Gastroesophageal sphincter (tissue), 4 donors: ENCODE measurements at regions not wholly inside any gene's neighbourhood (a gene's known extent, or its start where the extent isn't known, plus 50 kb on each side); places are given as distances from the start of the nearest gene placed in this dataset.

Experiments used
- ATAC-seq: fragments of 150-250 bp; one replicate; pipeline ENCODE4 v1.9.1; 2016; ENCODE audit warnings: mild to moderate bottlenecking, moderate library complexity
- H3K27ac ChIP-seq, 4 donors: fragments of 200-600 bp; sonication (generic) in 3 of 4; 1 replicate in 3 of 4; 2 replicates in 1 of 4; pipeline ENCODE4 v1.5.1; 2016 to 2019
- H3K27me3 ChIP-seq: fragments of 200-600 bp; sonication (generic); one replicate; pipeline ENCODE4 v1.5.1; 2019
- H3K36me3 ChIP-seq, 2 donors: fragments of 200-600 bp; sonication (generic); one replicate each; pipeline ENCODE4 v1.5.1; 2019; ENCODE audit warnings: control low read depth in 1 of 2
- H3K4me1 ChIP-seq, 3 donors: fragments of 200-600 bp; sonication (generic); 1 replicate in 2 of 3; 2 replicates in 1 of 3; pipeline ENCODE4 v1.5.1; 2016 to 2019; ENCODE audit warnings: control low read depth in 2 of 3
- H3K4me3 ChIP-seq, 2 donors: fragments of 200-600 bp; sonication (generic); one replicate each; pipeline ENCODE4 v1.5.1; 2019; ENCODE audit warnings: mild to moderate bottlenecking in 1 of 2, moderate library complexity in 1 of 2
- H3K9me3 ChIP-seq, 3 donors: fragments of 200-600 bp; sonication (generic); one replicate each; pipeline ENCODE4 v1.5.1; 2017 to 2019; ENCODE audit warnings: control low read depth in 2 of 3
- CTCF ChIP-seq, 4 experiments: fragments of 200-600 bp in 2 of 4; fragments of 450-650 bp in 2 of 4; sonication (generic) in 1 of 4; IDR thresholded peaks; one replicate each; pipeline ENCODE4 v1.5.1; 2017 to 2019; ENCODE audit warnings: antibody characterized with exemption in 4 of 4, mild to moderate bottlenecking in 2 of 4, moderate library complexity in 2 of 4
- EP300 ChIP-seq: sonication (generic); formaldehyde crosslinking; IDR thresholded peaks from one replicate; pipeline ENCODE4 v1.6.1; 2017; ENCODE audit warnings: antibody characterized with exemption, mild to moderate bottlenecking
- POLR2A ChIP-seq, 2 donors: fragments of 450-650 bp; IDR thresholded peaks; one replicate each; pipeline ENCODE4 v1.6.1; 2017; ENCODE audit warnings: antibody characterized with exemption in 2 of 2, mild to moderate bottlenecking in 2 of 2, moderate library complexity in 1 of 2
- POLR2AphosphoS5 ChIP-seq: sonication (generic); formaldehyde crosslinking; IDR thresholded peaks from one replicate; pipeline ENCODE4 v1.6.1; 2017; ENCODE audit warnings: antibody characterized with exemption
- WGBS, 2 donors: methylation state at CpG; one replicate each; pipeline ENCODE4 v1.1.5; 2018; ENCODE audit warnings: low coverage in 1 of 2; 5-methylcytosine and 5-hydroxymethylcytosine counted together

DNA sequence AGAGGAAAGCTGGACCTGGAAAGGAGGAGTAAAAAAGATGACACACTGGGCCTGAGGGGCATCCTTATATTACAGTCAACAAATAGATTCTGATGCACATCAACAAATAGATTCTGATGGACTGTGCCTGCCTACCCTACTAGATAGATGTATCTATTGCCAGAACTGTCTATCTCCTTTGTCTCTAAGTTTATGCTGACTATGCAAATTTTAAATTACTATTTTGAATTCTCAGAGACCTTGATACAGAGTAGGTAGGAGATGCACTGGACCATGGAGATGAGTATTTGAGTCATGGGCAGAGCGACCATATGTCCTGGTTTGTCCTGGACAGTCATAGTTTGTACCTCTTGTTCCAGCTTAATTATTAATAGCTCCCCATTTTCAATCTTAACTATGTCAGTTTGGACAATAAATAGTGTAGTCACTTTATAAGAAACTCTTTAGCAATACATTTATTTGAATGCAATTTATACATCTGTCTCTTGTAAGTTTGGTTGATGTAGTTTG, 247.9 kb upstream of the PPP1R2C start:
- no peak for TF ChIP-seq POLR2AphosphoS5
- TF ChIP-seq EP300, result no peak
- no peak for TF ChIP-seq POLR2A (IDR thresholded peaks at IDR 0.05)
- no peak for TF ChIP-seq CTCF (IDR thresholded peaks at IDR 0.05)
- H3K27ac ChIP-seq, result no peak overlapping the region
- WGBS, 2 donors, result 67% methylated on average over 1 of the region's 1 CpG; no CpG with 5 or more reads in 1 of the 2 donors
- no peak overlapping the region for H3K4me3 ChIP-seq
- H3K9me3 ChIP-seq, result no peaks in the 10 kb centered on the region
- H3K36me3 ChIP-seq, result no peaks in the 10 kb centered on the region
- H3K27me3 ChIP-seq, result no peaks in the 10 kb centered on the region
- H3K4me1 ChIP-seq, result no peaks in the 10 kb centered on the region
- ATAC-seq, result no peak

DNA sequence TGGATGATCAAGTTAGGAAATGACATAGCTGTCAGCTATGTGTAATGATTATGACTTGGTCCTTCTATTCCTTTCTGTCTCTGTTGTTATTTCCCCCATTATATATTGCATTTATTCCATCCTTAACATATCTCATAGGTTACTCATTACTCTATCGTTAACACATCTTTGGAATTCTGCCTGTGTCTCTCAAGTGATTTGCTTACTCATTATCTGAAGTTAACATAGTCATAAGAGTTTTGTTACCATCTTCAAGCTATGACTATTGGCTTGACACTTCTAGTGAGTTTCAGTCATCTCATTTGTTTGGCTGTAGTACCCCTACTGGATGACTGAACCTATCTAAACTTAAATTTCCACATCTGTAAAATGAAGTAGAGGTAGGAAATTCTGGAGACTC, 286.1 kb upstream of the PPP1R2C start:
- WGBS, 2 donors, result 78 to 90% methylated on average over 1 of the region's 1 CpG
- no peaks in the 10 kb centered on the region for H3K4me1 ChIP-seq
- no peaks in the 10 kb centered on the region for H3K27me3 ChIP-seq
- no peak for ATAC-seq
- no peaks in the 10 kb centered on the region for H3K36me3 ChIP-seq
- H3K9me3 ChIP-seq, result no peaks in the 10 kb centered on the region
- no peak overlapping the region for H3K27ac ChIP-seq
- no peak overlapping the region for H3K4me3 ChIP-seq
- TF ChIP-seq POLR2A (IDR thresholded peaks at IDR 0.05), result no peak
- no peak for TF ChIP-seq POLR2AphosphoS5
- TF ChIP-seq CTCF (IDR thresholded peaks at IDR 0.05), result no peak
- TF ChIP-seq EP300, result no peak

DNA sequence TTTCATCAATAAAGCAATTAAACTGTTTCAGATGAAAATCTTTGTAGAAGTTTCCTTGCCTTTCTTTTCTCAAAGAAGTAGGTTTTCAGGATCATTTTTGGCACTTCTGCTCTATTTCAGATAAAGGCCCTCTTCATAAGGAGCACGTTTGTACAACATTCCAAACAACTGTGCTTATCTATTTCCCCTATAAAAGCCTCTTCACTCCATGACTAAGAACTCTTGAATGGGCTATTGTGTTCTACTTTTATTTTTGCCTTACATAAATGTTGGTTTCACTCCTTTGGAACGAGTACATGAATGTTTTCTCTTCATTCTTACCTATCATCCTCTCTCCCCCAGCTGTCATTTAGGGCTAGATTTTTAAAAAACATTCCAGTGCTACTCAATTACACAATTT, 288.0 kb upstream of the PPP1R2C start:
- no peak for ATAC-seq
- WGBS, 2 donors, result 34 to 57% methylated on average over 2 of the region's 2 CpGs
- TF ChIP-seq POLR2A (IDR thresholded peaks at IDR 0.05) (no peak), EP300 (no peak), POLR2AphosphoS5 (no peak), CTCF (IDR thresholded peaks at IDR 0.05) (no peak)
- no peak overlapping the region for H3K4me3 ChIP-seq
- no peaks in the 10 kb centered on the region for H3K9me3 ChIP-seq
- H3K27ac ChIP-seq, result no peak overlapping the region
- H3K4me1 ChIP-seq, result no peaks in the 10 kb centered on the region
- H3K27me3 ChIP-seq, result no peaks in the 10 kb centered on the region
- no peaks in the 10 kb centered on the region for H3K36me3 ChIP-seq

DNA sequence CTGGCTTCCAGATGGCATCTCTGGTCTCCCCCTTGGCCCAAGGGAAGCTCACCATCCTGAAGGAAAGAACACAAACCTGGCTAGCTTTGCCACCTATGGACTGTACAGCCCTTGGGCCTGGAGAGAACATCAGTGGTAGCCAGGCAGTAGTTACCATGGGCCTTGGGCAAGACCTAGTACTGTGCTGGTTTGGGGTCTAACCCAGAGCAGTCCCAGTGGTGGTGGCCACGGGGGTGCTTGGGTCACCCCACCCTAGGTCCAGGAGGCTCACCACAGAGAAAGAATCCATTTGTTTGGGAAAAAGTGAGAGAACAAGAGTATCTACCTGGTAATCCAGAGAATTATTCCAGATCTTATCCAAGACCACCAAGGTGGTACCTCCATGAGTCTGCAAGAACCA, 290.7 kb upstream of the PPP1R2C start:
- no peak for ATAC-seq
- Histone ChIP-seq H3K4me3 (no peak overlapping the region), H3K4me1 (no peaks in the 10 kb centered on the region), H3K36me3 (no peaks in the 10 kb centered on the region), H3K9me3 (no peaks in the 10 kb centered on the region), H3K27ac (no peak overlapping the region), H3K27me3 (no peaks in the 10 kb centered on the region)
- no CpG with 5 or more reads among the region's 1 CpG for WGBS, 2 donors
- TF ChIP-seq POLR2AphosphoS5 (no peak), POLR2A (IDR thresholded peaks at IDR 0.05) (no peak), CTCF (IDR thresholded peaks at IDR 0.05) (no peak), EP300 (no peak)

- ATAC-seq, result no peak
- H3K9me3 ChIP-seq, result no peaks in the 10 kb centered on the region
- H3K4me3 ChIP-seq, result no peak overlapping the region
- no peaks in the 10 kb centered on the region for H3K27me3 ChIP-seq
- H3K27ac ChIP-seq, result no peak overlapping the region
- no peaks in the 10 kb centered on the region for H3K36me3 ChIP-seq
- 67 to 78% methylated on average over 1 of the region's 1 CpG for WGBS, 2 donors
- H3K4me1 ChIP-seq, result no peaks in the 10 kb centered on the region
- TF ChIP-seq POLR2A (IDR thresholded peaks at IDR 0.05) (no peak), POLR2AphosphoS5 (no peak), EP300 (no peak), CTCF (IDR thresholded peaks at IDR 0.05) (no peak)
Measured at GRCh38 chrX:43083016-43083415, 305.1 kb upstream of the PPP1R2C start.
